SK-N-MC (cell line): ENCODE measurements at regions not wholly inside any gene's neighbourhood (a gene's known extent, or its start where the extent isn't known, plus 50 kb on each side); places are given as distances from the start of the nearest gene placed in this dataset.
"Not testable (repeated sequence)": the region's sequence is repeated elsewhere in the genome, so short reads cannot be mapped to it uniquely, and the experiment has no call there.

Source experiments
- DNase-seq: peaks from one replicate; pipeline ENCODE4 v3.0.0-alpha.2; 2011; ENCODE audit warnings: low read depth, low spot score
- H3K27ac ChIP-seq: fragments of 200-600 bp; sonication (generic); 2 replicates; pipeline ENCODE4 v1.5.1; 2016; ENCODE audit warnings: mixed run types
- H3K36me3 ChIP-seq: fragments of 200-600 bp; sonication (generic); 2 replicates; pipeline ENCODE4 v1.6.1; 2017; ENCODE audit warnings: antibody characterized with exemption, low read length, mixed read lengths; ENCODE audit not compliant: insufficient read depth
- H3K4me3 ChIP-seq: fragments of 200-600 bp; sonication (generic); 2 replicates; pipeline ENCODE4 v1.5.1; 2016
- H3K9ac ChIP-seq: fragments of 200-600 bp; sonication (generic); 2 replicates; pipeline ENCODE4 v1.8.0; 2017; ENCODE audit warnings: mixed run types, mixed read lengths; ENCODE audit not compliant: insufficient read length
- H3K9me3 ChIP-seq: fragments of 200-600 bp; sonication (generic); 2 replicates; pipeline ENCODE4 v1.6.1; 2017; ENCODE audit warnings: low read depth, mild to moderate bottlenecking, antibody characterized with exemption, low read length, moderate library complexity, mixed read lengths
- EZH2 ChIP-seq: fragments of 200-600 bp; sonication (generic); IDR thresholded peaks from one replicate; pipeline ENCODE4 v1.6.1; 2017; ENCODE audit warnings: antibody characterized with exemption
- FOXP2 ChIP-seq: optimal IDR thresholded peaks from 2 replicates; pipeline ENCODE3; 2011; ENCODE audit warnings: mild to moderate bottlenecking, moderate library complexity; ENCODE audit not compliant: insufficient read depth; ENCODE audit errors: extremely low read length, control extremely low read depth
- POLR2AphosphoS5 ChIP-seq: IDR thresholded peaks from 2 replicates; pipeline ENCODE4 v1.6.1; 2012; ENCODE audit warnings: mild to moderate bottlenecking, low read depth, low read length, borderline replicate concordance

GRCh38 chr21:19463966-19464365, 1060.4 kb upstream of the TMPRSS15 start:
- H3K9ac ChIP-seq, result no peak overlapping the region
- H3K27ac ChIP-seq, result no peak overlapping the region
- no peaks in the 10 kb centered on the region for H3K36me3 ChIP-seq
- DNase-seq, result no peak
- TF ChIP-seq EZH2 (no peak), FOXP2 (no peak), POLR2AphosphoS5 (no peak)
- no peak overlapping the region for H3K4me3 ChIP-seq
- no peaks in the 10 kb centered on the region for H3K9me3 ChIP-seq

GRCh38 chr21:19468991-19469715, 1065.6 kb upstream of the TMPRSS15 start:
- H3K27ac ChIP-seq, result no peak overlapping the region
- no peak overlapping the region for H3K9ac ChIP-seq
- H3K36me3 ChIP-seq, result no peaks in the 10 kb centered on the region
- TF ChIP-seq POLR2AphosphoS5, result no peak
- TF ChIP-seq FOXP2, result no peak
- no peak for TF ChIP-seq EZH2
- no peaks in the 10 kb centered on the region for H3K9me3 ChIP-seq
- H3K4me3 ChIP-seq, result no peak overlapping the region
- no peak for DNase-seq

GRCh38 chr21:19475525-19475924, 1071.9 kb upstream of the TMPRSS15 start:
- Histone ChIP-seq H3K9ac (no peak overlapping the region), H3K36me3 (no peaks in the 10 kb centered on the region), H3K9me3 (no peaks in the 10 kb centered on the region), H3K4me3 (no peak overlapping the region), H3K27ac (no peak overlapping the region)
- DNase-seq, result no peak
- TF ChIP-seq EZH2, result no peak
- no peak for TF ChIP-seq POLR2AphosphoS5
- no peak for TF ChIP-seq FOXP2

GRCh38 chr21:19489930-19490329, 1086.3 kb upstream of the TMPRSS15 start:
- no peak overlapping the region for H3K27ac ChIP-seq
- no peak for TF ChIP-seq POLR2AphosphoS5
- TF ChIP-seq EZH2, result no peak
- TF ChIP-seq FOXP2, result no peak
- H3K36me3 ChIP-seq, result no peaks in the 10 kb centered on the region
- H3K9me3 ChIP-seq, result no peaks in the 10 kb centered on the region
- H3K9ac ChIP-seq, result no peak overlapping the region
- no peak overlapping the region for H3K4me3 ChIP-seq
- DNase-seq, result no peak

GRCh38 chr21:19490481-19490880, 1086.9 kb upstream of the TMPRSS15 start:
- DNase-seq, result no peak
- H3K9me3 ChIP-seq, result no peaks in the 10 kb centered on the region
- H3K9ac ChIP-seq, result no peak overlapping the region
- no peaks in the 10 kb centered on the region for H3K36me3 ChIP-seq
- no peak overlapping the region for H3K4me3 ChIP-seq
- no peak for TF ChIP-seq EZH2
- no peak for TF ChIP-seq FOXP2
- no peak for TF ChIP-seq POLR2AphosphoS5
- H3K27ac ChIP-seq, result no peak overlapping the region

- not testable (repeated sequence) for DNase-seq, H3K4me3 ChIP-seq, H3K9me3 ChIP-seq, H3K36me3 ChIP-seq, H3K27ac ChIP-seq, H3K9ac ChIP-seq
Measured at GRCh38 chr21:19493437-19494241, 1090.1 kb upstream of the TMPRSS15 start.

GRCh38 chr21:19501115-19501514, 1097.5 kb upstream of the TMPRSS15 start:
- no peak for DNase-seq
- Histone ChIP-seq H3K36me3 (no peaks in the 10 kb centered on the region), H3K9ac (no peak overlapping the region), H3K9me3 (no peaks in the 10 kb centered on the region), H3K4me3 (no peak overlapping the region), H3K27ac (no peak overlapping the region)
- no peak for TF ChIP-seq EZH2
- no peak for TF ChIP-seq POLR2AphosphoS5
- no peak for TF ChIP-seq FOXP2

GRCh38 chr21:19507682-19508260, 1104.2 kb upstream of the TMPRSS15 start:
- no peak overlapping the region for H3K27ac ChIP-seq
- DNase-seq, result no peak
- no peaks in the 10 kb centered on the region for H3K36me3 ChIP-seq
- H3K9me3 ChIP-seq, result no peaks in the 10 kb centered on the region
- no peak for TF ChIP-seq FOXP2
- no peak for TF ChIP-seq POLR2AphosphoS5
- TF ChIP-seq EZH2, result no peak
- no peak overlapping the region for H3K9ac ChIP-seq
- no peak overlapping the region for H3K4me3 ChIP-seq
